Liver (tissue), 3 donors: ENCODE measurements at regions not wholly inside any gene's neighbourhood (a gene's known extent, or its start where the extent isn't known, plus 50 kb on each side); places are given as distances from the start of the nearest gene placed in this dataset.

ENCODE experiments used
- GABPA ChIP-seq, 2 donors: IDR thresholded peaks in 1 of 2; conservative IDR thresholded peaks in 1 of 2; 2 replicates each; pipeline ENCODE4 v1.6.1; 2016; ENCODE audit warnings: antibody characterized with exemption in 2 of 2, mild to moderate bottlenecking in 1 of 2, moderate library complexity in 1 of 2
- HNF4A ChIP-seq, 2 donors: conservative IDR thresholded peaks; 2 replicates each; pipeline ENCODE4 v1.6.1; 2016; ENCODE audit warnings: antibody characterized with exemption in 2 of 2, mild to moderate bottlenecking in 2 of 2
- JUND ChIP-seq, 2 donors: IDR thresholded peaks; 2 replicates each; pipeline ENCODE4 v1.6.1; 2016; ENCODE audit warnings: antibody characterized with exemption in 2 of 2
- RAD21 ChIP-seq, 2 donors: IDR thresholded peaks; 2 replicates each; pipeline ENCODE4 v1.6.1; 2016; ENCODE audit warnings: antibody characterized with exemption in 2 of 2, mild to moderate bottlenecking in 2 of 2
- SP1 ChIP-seq: IDR thresholded peaks from 2 replicates; pipeline ENCODE4 v1.6.1; 2018; ENCODE audit warnings: antibody characterized with exemption, mild to moderate bottlenecking
- TAF1 ChIP-seq: conservative IDR thresholded peaks from 2 replicates; pipeline ENCODE4 v1.6.1; 2016; ENCODE audit warnings: antibody characterized with exemption, mild to moderate bottlenecking
- YY1 ChIP-seq: IDR thresholded peaks from 2 replicates; pipeline ENCODE4 v1.6.1; 2016; ENCODE audit warnings: antibody characterized with exemption, mild to moderate bottlenecking
- TF ChIP-seq, protein P1 (sequence below): fragments of 150-350 bp; IDR thresholded peaks from 2 replicates; pipeline ENCODE4 v1.5.1; 2017; ENCODE audit warnings: improper control_type of control experiment, low read depth, low read length; ENCODE audit not compliant: missing input control
- TF ChIP-seq, protein P2 (sequence below): IDR thresholded peaks from 2 replicates; pipeline ENCODE4 v1.6.1; 2016; ENCODE audit warnings: antibody characterized with exemption
- donor health status: healthy.
- donor health status: healthy.

DNA sequence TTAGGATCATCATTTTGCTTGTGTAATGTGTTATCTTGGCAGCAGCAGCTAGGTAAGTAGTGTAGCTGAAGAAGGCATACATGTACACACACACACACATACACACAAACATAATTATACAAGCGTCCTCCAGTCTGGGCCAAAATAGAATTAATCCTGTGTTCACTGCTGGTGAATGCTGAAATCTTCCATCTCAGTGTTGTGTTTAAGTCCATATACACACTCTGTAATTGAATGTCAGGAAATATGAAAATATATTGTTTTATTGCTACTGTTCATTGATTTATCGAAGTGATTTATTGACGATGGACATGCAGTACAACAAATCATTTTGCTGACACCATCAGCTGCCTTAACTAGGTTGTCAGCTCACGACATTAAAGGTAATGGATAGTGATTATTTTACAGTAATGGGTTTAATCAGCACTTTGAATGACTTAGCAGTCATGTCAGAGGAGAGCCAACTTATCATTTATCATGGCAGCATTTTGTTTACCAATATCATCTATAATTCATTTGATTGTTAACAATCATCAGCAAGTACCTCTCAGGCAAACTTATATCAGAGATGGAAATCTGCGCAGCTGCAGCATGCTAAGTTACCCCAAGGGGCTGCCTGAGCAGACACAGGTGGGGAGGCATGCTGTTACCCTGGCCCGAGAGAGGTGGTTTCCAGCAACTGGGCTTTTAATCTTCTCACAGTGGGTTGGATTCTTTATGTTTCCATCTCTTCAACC is 83.7 kb upstream of the FSHR start:
- TF ChIP-seq, protein P1, sequence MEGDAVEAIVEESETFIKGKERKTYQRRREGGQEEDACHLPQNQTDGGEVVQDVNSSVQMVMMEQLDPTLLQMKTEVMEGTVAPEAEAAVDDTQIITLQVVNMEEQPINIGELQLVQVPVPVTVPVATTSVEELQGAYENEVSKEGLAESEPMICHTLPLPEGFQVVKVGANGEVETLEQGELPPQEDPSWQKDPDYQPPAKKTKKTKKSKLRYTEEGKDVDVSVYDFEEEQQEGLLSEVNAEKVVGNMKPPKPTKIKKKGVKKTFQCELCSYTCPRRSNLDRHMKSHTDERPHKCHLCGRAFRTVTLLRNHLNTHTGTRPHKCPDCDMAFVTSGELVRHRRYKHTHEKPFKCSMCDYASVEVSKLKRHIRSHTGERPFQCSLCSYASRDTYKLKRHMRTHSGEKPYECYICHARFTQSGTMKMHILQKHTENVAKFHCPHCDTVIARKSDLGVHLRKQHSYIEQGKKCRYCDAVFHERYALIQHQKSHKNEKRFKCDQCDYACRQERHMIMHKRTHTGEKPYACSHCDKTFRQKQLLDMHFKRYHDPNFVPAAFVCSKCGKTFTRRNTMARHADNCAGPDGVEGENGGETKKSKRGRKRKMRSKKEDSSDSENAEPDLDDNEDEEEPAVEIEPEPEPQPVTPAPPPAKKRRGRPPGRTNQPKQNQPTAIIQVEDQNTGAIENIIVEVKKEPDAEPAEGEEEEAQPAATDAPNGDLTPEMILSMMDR = no peak
- TF ChIP-seq HNF4A (conservative IDR thresholded peaks at IDR 0.05) (no peak), GABPA (IDR thresholded peaks at IDR 0.05 in 1 of 2, conservative IDR thresholded peaks at IDR 0.05 in 1 of 2) (no peak), TAF1 (no peak), RAD21 (IDR thresholded peaks at IDR 0.05) (no peak), YY1 (no peak), SP1 (no peak), JUND (IDR thresholded peaks at IDR 0.05) (no peak)
- TF ChIP-seq, protein P2, sequence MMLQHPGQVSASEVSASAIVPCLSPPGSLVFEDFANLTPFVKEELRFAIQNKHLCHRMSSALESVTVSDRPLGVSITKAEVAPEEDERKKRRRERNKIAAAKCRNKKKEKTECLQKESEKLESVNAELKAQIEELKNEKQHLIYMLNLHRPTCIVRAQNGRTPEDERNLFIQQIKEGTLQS = no peak
